GM06990 (cell line): ENCODE measurements at regions not wholly inside any gene's neighbourhood (a gene's known extent, or its start where the extent isn't known, plus 50 kb on each side); places are given as distances from the start of the nearest gene placed in this dataset.
"Not testable (repeated sequence)": the region's sequence is repeated elsewhere in the genome, so short reads cannot be mapped to it uniquely, and the experiment has no call there.

ENCODE experiments used
- DNase-seq: peaks from one replicate; pipeline ENCODE4 v3.0.0-alpha.2; 2011; ENCODE audit not compliant: insufficient read length; ENCODE audit errors: extremely low read depth
- H3K27me3 ChIP-seq: replicated peaks from 2 replicates; pipeline ENCODE4 v1.6.0; 2011; ENCODE audit warnings: low read length; ENCODE audit not compliant: control insufficient read depth, insufficient read depth
- H3K36me3 ChIP-seq: 2 replicates; pipeline ENCODE4 v1.5.1; 2011; ENCODE audit warnings: low read length; ENCODE audit not compliant: control insufficient read depth, insufficient read depth
- H3K4me3 ChIP-seq: replicated peaks from 2 replicates; pipeline ENCODE4 v1.5.1; 2011; ENCODE audit warnings: low read depth, mild to moderate bottlenecking, control low read depth, low read length
- TF ChIP-seq, protein P1 (sequence below): IDR thresholded peaks from 2 replicates; pipeline ENCODE4 v1.5.1; 2011; ENCODE audit warnings: low read length, control low read depth, mild to moderate bottlenecking, inconsistent platforms; ENCODE audit not compliant: insufficient read depth, poor library complexity, severe bottlenecking

GRCh38 chr2:9724565-9724964 lies 93.8 kb upstream of the YWHAQ start:
- no peak for DNase-seq
- Histone ChIP-seq H3K4me3 (no peak overlapping the region), H3K36me3 (no peaks in the 10 kb centered on the region), H3K27me3 (no peaks in the 10 kb centered on the region)
- TF ChIP-seq, protein P1, sequence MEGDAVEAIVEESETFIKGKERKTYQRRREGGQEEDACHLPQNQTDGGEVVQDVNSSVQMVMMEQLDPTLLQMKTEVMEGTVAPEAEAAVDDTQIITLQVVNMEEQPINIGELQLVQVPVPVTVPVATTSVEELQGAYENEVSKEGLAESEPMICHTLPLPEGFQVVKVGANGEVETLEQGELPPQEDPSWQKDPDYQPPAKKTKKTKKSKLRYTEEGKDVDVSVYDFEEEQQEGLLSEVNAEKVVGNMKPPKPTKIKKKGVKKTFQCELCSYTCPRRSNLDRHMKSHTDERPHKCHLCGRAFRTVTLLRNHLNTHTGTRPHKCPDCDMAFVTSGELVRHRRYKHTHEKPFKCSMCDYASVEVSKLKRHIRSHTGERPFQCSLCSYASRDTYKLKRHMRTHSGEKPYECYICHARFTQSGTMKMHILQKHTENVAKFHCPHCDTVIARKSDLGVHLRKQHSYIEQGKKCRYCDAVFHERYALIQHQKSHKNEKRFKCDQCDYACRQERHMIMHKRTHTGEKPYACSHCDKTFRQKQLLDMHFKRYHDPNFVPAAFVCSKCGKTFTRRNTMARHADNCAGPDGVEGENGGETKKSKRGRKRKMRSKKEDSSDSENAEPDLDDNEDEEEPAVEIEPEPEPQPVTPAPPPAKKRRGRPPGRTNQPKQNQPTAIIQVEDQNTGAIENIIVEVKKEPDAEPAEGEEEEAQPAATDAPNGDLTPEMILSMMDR: no peak

DNA sequence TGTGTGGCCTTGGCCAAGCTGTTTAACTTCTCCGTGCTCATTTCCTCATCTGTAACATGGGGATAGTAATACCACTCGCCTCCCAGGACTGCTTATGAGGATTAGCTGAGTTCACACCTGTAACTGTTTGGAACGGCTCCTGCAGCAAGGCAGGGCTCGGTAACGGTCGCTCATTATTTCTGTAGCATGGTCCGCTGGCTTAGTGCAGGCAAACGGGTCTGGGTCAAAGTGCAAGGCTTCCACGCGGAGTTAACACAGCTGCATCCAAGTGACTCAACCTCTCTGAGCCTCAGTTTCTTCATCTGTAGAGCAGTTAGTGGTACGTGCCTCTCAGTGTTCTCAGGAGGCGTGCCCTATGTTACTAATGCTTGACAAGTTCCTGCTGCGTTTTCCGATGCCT lies 94.3 kb upstream of the YWHAQ start:
- TF ChIP-seq, protein P1: no peak
- H3K27me3 ChIP-seq: no peaks in the 10 kb centered on the region
- DNase-seq: no peak
- no peaks in the 10 kb centered on the region for H3K36me3 ChIP-seq
- no peak overlapping the region for H3K4me3 ChIP-seq

GRCh38 chr2:9726016-9726415 lies 95.2 kb upstream of the YWHAQ start:
- H3K4me3 ChIP-seq, H3K36me3 ChIP-seq, H3K27me3 ChIP-seq, DNase-seq: not testable (repeated sequence)

DNA sequence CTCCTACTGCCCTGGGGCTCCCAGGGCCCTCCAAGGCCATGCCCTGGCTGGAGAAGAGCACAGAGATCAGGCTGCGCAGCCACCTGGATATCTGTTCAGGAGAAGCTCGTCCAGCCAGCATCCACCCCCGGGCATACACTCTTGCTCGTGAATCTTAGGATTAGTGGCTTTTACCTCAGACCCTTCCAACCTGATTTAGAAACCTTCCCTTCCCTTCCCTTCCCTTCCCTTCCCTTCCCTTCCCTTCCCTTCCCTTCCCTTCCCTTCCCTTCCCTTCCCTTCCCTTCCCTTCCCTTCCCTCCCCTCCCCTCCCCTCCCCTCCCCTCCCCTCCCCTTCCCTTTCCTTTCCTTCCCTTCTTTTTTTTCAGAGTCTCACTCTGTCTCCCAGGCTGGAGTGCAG lies 99.7 kb upstream of the YWHAQ start:
- not testable (repeated sequence) for H3K36me3 ChIP-seq, DNase-seq, H3K27me3 ChIP-seq, H3K4me3 ChIP-seq

DNA sequence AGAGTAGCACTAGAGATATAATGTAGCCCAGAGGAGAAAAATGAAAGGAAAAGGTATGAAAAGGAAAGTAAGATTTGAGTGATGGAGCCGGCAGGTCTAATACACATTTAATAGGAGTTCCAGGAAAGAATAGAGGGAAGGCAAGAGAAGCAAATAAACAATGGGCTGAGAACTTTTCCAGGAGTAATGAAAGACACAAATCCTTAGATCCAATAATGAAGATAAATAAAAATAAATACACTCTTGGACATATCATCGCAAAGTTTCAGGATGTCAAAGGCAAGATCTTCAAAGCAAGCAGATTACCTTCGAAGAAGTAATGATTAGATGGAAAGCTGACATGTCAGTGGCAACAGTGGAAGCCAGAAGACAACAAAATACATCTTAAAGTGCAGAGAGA lies 102.0 kb upstream of the YWHAQ start:
- no peaks in the 10 kb centered on the region; the same call in 1 of the 2 replicates for H3K27me3 ChIP-seq
- H3K4me3 ChIP-seq: no peak overlapping the region
- H3K36me3 ChIP-seq: no peaks in the 10 kb centered on the region
- no peak for DNase-seq
- TF ChIP-seq, protein P1: no peak

- DNase-seq: no peak
- no peaks in the 10 kb centered on the region; the same call in 1 of the 2 replicates for H3K27me3 ChIP-seq
- TF ChIP-seq, protein P1: no peak
- H3K36me3 ChIP-seq: no peaks in the 10 kb centered on the region
- H3K4me3 ChIP-seq: no peak overlapping the region
Observed at GRCh38 chr2:9734308-9734707, 103.5 kb upstream of the YWHAQ start.

DNA sequence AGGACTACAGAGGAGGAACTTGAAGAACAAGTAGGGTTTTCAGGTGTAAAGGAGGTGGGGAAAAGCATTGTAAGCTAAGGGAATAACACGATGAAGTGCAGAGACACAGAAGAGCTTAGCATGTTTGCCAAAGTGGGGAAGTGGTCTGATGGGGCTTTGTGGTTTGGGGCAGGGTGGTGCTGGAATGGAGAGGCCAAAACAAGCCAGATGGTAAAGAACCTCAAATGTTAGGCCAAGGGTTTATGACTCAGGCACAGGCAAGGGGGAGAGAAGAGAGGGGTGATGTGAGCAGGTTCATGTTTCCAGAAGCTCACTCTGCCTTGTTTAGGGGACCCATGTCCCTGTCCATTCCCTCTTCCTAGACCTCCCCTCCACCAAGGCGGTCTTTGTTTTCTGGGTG lies 104.5 kb upstream of the YWHAQ start:
- Histone ChIP-seq H3K36me3 (no peaks in the 10 kb centered on the region), H3K4me3 (no peak overlapping the region), H3K27me3 (no peaks in the 10 kb centered on the region; the same call in 1 of the 2 replicates)
- no peak for DNase-seq
- TF ChIP-seq, protein P1: no peak
